IMR-90 (cell line): ENCODE measurements at regions not wholly inside any gene's neighbourhood (a gene's known extent, or its start where the extent isn't known, plus 50 kb on each side); places are given as distances from the start of the nearest gene placed in this dataset.

Source experiments
- ATAC-seq: fragments of 200-7000 bp; cut with Tn5 transposase; 2 replicates; pipeline ENCODE4 v1.9.1; 2020; ENCODE audit warnings: low read depth, mild to moderate bottlenecking, moderate library complexity
- BruUV-seq: library from RNA; stranded (reverse); fragments of 400-500 nt; replicated peaks from 2 replicates; lab custom pipeline; 2021; lab: Mats Ljungman, UMichigan
- CTCF ChIA-PET: fragments of 300-600 bp; formaldehyde crosslinking; extraction: SDS; loops from one replicate; lab custom pipeline; 2021; ENCODE audit warnings: antibody characterized with exemption; lab: Yijun Ruan, JAX
- POLR2A ChIA-PET: fragments of 300-600 bp; sonication (Branson Sonifier 250); formaldehyde crosslinking; loops from one replicate; lab custom pipeline; 2022; ENCODE audit warnings: antibody characterized with exemption; ENCODE audit not compliant: unreplicated experiment; lab: Charles Lee
- DNase-seq: peaks from one replicate; pipeline ENCODE4 v3.0.0; 2013
- H2AFZ ChIP-seq: replicated peaks from 2 replicates; pipeline ENCODE3; 2013; ENCODE audit warnings: low read length, mild to moderate bottlenecking; ENCODE audit not compliant: poor library complexity
- H2AK5ac ChIP-seq: 2 replicates; pipeline ENCODE4 v1.6.1; 2013; ENCODE audit warnings: low read depth, low read length, inconsistent platforms
- H2AK9ac ChIP-seq: replicated peaks from 2 replicates; pipeline ENCODE3; 2013; ENCODE audit warnings: mild to moderate bottlenecking, low read depth, low read length, moderate library complexity; ENCODE audit not compliant: poor library complexity
- H2BK120ac ChIP-seq: 2 replicates; pipeline ENCODE4 v1.6.1; 2013; ENCODE audit warnings: low read depth, low read length, inconsistent platforms
- H2BK15ac ChIP-seq: 3 replicates; pipeline ENCODE4 v1.6.1; 2013; ENCODE audit warnings: low read depth, low read length, inconsistent platforms
- H2BK20ac ChIP-seq: 2 replicates; pipeline ENCODE4 v1.6.1; 2013; ENCODE audit warnings: low read depth, mild to moderate bottlenecking, inconsistent platforms, low read length, moderate library complexity
- H2BK5ac ChIP-seq: 2 replicates; pipeline ENCODE4 v1.6.1; 2013; ENCODE audit warnings: mild to moderate bottlenecking, low read depth, low read length, inconsistent platforms; ENCODE audit not compliant: poor library complexity, severe bottlenecking
- H3K14ac ChIP-seq: replicated peaks from 2 replicates; pipeline ENCODE4 v1.6.1; 2013; ENCODE audit warnings: low read depth, low read length, inconsistent platforms
- H3K18ac ChIP-seq: 2 replicates; pipeline ENCODE4 v1.6.1; 2013; ENCODE audit warnings: low read depth, low read length, control low read depth
- H3K23ac ChIP-seq: 2 replicates; pipeline ENCODE4 v1.6.1; 2013; ENCODE audit warnings: low read depth, low read length, inconsistent platforms
- H3K27ac ChIP-seq: 2 replicates; pipeline ENCODE4 v1.5.1; 2013; ENCODE audit warnings: mild to moderate bottlenecking, control low read depth, low read length; ENCODE audit not compliant: insufficient read depth
- H3K27me3 ChIP-seq: 2 replicates; pipeline ENCODE4 v1.6.1; 2013; ENCODE audit warnings: low read length; ENCODE audit not compliant: control insufficient read depth, insufficient read depth
- H3K36me3 ChIP-seq: 2 replicates; pipeline ENCODE4 v1.6.1; 2013; ENCODE audit warnings: low read length, mixed read lengths; ENCODE audit not compliant: control insufficient read depth, insufficient read depth
- H3K4ac ChIP-seq: 2 replicates; pipeline ENCODE4 v1.6.1; 2013; ENCODE audit warnings: low read depth, low read length, inconsistent platforms
- H3K4me1 ChIP-seq: 2 replicates; pipeline ENCODE4 v1.6.1; 2013; ENCODE audit warnings: low read length, mixed read lengths; ENCODE audit not compliant: control insufficient read depth, insufficient read depth
- H3K4me2 ChIP-seq: 2 replicates; pipeline ENCODE4 v1.6.1; 2013; ENCODE audit warnings: low read depth, mild to moderate bottlenecking, control low read depth, low read length, moderate library complexity
- H3K4me3 ChIP-seq: 2 replicates; pipeline ENCODE4 v1.5.1; 2013; ENCODE audit warnings: low read depth, mild to moderate bottlenecking, control low read depth, low read length, moderate library complexity; ENCODE audit not compliant: insufficient read depth
- H3K56ac ChIP-seq: 2 replicates; pipeline ENCODE4 v1.6.1; 2013; ENCODE audit warnings: low read length, inconsistent platforms; ENCODE audit not compliant: insufficient read depth; ENCODE audit errors: extremely low read depth
- H3K79me1 ChIP-seq, 2 experiments: 2 replicates each; pipeline ENCODE4 v1.6.1; 2013; ENCODE audit warnings: low read length in 2 of 2, inconsistent platforms in 1 of 2, low read depth in 1 of 2
- H3K9ac ChIP-seq: 2 replicates; pipeline ENCODE4 v1.6.1; 2013; ENCODE audit warnings: low read depth, low read length, control low read depth
- H3K9me1 ChIP-seq: 2 replicates; pipeline ENCODE4 v1.6.1; 2013; ENCODE audit warnings: low read length, inconsistent platforms; ENCODE audit not compliant: insufficient read depth
- H3K9me3 ChIP-seq: 2 replicates; pipeline ENCODE4 v1.6.1; 2013; ENCODE audit warnings: low read length; ENCODE audit not compliant: control insufficient read depth, insufficient read depth
- H4K20me1 ChIP-seq: 2 replicates; pipeline ENCODE4 v1.6.1; 2013; ENCODE audit warnings: low read length, inconsistent platforms; ENCODE audit not compliant: insufficient read depth
- H4K5ac ChIP-seq: 2 replicates; pipeline ENCODE4 v1.6.1; 2013; ENCODE audit warnings: mild to moderate bottlenecking, low read depth, low read length, control low read depth
- H4K8ac ChIP-seq, 2 experiments: 2 replicates each; pipeline ENCODE4 v1.6.1; 2013; ENCODE audit warnings: low read depth in 2 of 2, low read length in 2 of 2, control low read depth in 1 of 2, inconsistent platforms in 1 of 2
- H4K91ac ChIP-seq: 2 replicates; pipeline ENCODE4 v1.6.1; 2013; ENCODE audit warnings: low read depth, low read length, inconsistent platforms; ENCODE audit not compliant: insufficient read depth
- RAD21 ChIP-seq: IDR thresholded peaks from 2 replicates; pipeline ENCODE4 v1.6.1; 2012; ENCODE audit warnings: low read length, improper control_type of control experiment
- USF2 ChIP-seq: fragments of 150-350 bp; IDR thresholded peaks from 2 replicates; pipeline ENCODE4 v1.6.1; 2017; ENCODE audit warnings: mild to moderate bottlenecking, antibody characterized with exemption, low read length, low read depth
- WGBS, 2 experiments: methylation state at CpG; one replicate each; pipeline versions ENCODE4 v1.1.5 to v1.1.7; 2013; ENCODE audit warnings: missing lambda C conversion rate in 2 of 2; ENCODE audit not compliant: insufficient read length in 1 of 2; ENCODE audit errors: extremely low coverage in 2 of 2; 5-methylcytosine and 5-hydroxymethylcytosine counted together
- dilution Hi-C: fragments of 300-500 bp; cut with HindIII; formaldehyde crosslinking; loops from one replicate; pipeline ENCODE4 v1.14.3; 2018; ENCODE audit warnings: low sequenced_read_pairs; ENCODE audit not compliant: unreplicated experiment
- in situ Hi-C: fragments of 300-500 bp; cut with MboI; formaldehyde crosslinking; loops from 3 replicates; pipeline ENCODE4 v1.14.3; 2019; ENCODE audit warnings: low sequenced_read_pairs, inconsistent platforms, mixed read lengths
- intact Hi-C: fragments of 100-400 bp; cut with micrococcal nuclease; formaldehyde crosslinking; loops from 2 replicates; pipeline ENCODE4 v1.10.0; 2022

DNA sequence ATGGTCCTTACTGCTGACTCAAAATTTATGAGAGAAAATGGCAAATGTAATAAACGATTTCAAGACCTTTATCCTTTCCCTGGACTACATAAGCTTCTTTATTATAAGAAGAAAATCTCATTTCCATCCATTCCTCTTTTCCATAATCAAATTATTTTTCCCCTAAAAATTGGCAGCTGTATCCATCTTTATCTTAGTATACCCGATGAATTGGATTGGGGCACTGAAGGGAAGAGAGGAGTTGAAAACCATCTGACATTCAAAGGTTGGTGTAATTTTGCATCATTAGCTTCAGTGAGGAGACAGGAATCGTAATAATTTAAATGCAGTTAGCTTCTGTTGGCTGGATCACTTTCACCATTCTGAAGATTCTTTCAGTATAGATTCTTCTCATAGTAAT, 574.1 kb downstream of the XIRP2 start:
- H3K79me1 ChIP-seq = no peaks in the 10 kb centered on the region
- H2BK5ac ChIP-seq = no peak overlapping the region
- intact Hi-C loops = no loop called here
- no peak overlapping the region for H3K18ac ChIP-seq
- DNase-seq (no peak), ATAC-seq (no peak)
- in situ Hi-C loops = no loop called here
- H3K9ac ChIP-seq = no peak overlapping the region
- H4K8ac ChIP-seq = no peak overlapping the region
- no peak overlapping the region for H2BK15ac ChIP-seq
- H4K20me1 ChIP-seq = no peaks in the 10 kb centered on the region
- ChIA-PET CTCF (no interaction called here), POLR2A (no interaction called here)
- no peaks in the 10 kb centered on the region for H3K36me3 ChIP-seq
- H3K23ac ChIP-seq = no peak overlapping the region
- H2AFZ ChIP-seq = no peak overlapping the region
- no peak overlapping the region for H2BK20ac ChIP-seq
- H3K56ac ChIP-seq = no peak overlapping the region
- no peak overlapping the region for H3K4me2 ChIP-seq
- no peaks in the 10 kb centered on the region for H3K4me1 ChIP-seq
- H2BK120ac ChIP-seq = no peak overlapping the region
- H2AK9ac ChIP-seq = no peak overlapping the region
- H4K5ac ChIP-seq = no peak overlapping the region
- no peak overlapping the region for H3K14ac ChIP-seq
- dilution Hi-C loops = no loop called here
- no peak overlapping the region for H3K4ac ChIP-seq
- TF ChIP-seq RAD21 (no peak), USF2 (no peak)
- H3K9me3 ChIP-seq = no peaks in the 10 kb centered on the region; the same call in 1 of the 2 replicates
- no peak overlapping the region for H3K4me3 ChIP-seq
- no peak overlapping the region for H3K27ac ChIP-seq
- H3K27me3 ChIP-seq = no peaks in the 10 kb centered on the region
- no peak overlapping the region for H2AK5ac ChIP-seq
- no peaks in the 10 kb centered on the region for H3K9me1 ChIP-seq
- no TSS peak for BruUV-seq
- WGBS, 2 experiments = no CpG with 5 or more reads among the region's 3 CpGs
- no peak overlapping the region for H4K91ac ChIP-seq
